Body of pancreas (tissue), 4 donors: ENCODE measurements at regions not wholly inside any gene's neighbourhood (a gene's known extent, or its start where the extent isn't known, plus 50 kb on each side); places are given as distances from the start of the nearest gene placed in this dataset.
"Not testable (repeated sequence)": the region's sequence is repeated elsewhere in the genome, so short reads cannot be mapped to it uniquely, and the experiment has no call there.

ENCODE experiments used
- ATAC-seq: fragments of 150-250 bp; one replicate; pipeline ENCODE4 v1.9.1; 2016
- DNase-seq, 4 donors: peaks; one replicate each; pipeline ENCODE4 v3.0.0-alpha.2; 2019
- H3K27ac ChIP-seq, 4 donors: fragments of 200-600 bp; sonication (generic); 1 replicate in 3 of 4; 2 replicates in 1 of 4; pipeline versions ENCODE4 v1.5.1 to v1.6.1; 2016 to 2019; ENCODE audit warnings: mild to moderate bottlenecking in 1 of 4, mixed read lengths in 1 of 4, moderate library complexity in 1 of 4
- H3K27me3 ChIP-seq, 2 donors: fragments of 200-600 bp; sonication (generic); one replicate each; pipeline ENCODE4 v1.6.0; 2016; ENCODE audit warnings: mild to moderate bottlenecking in 1 of 2
- H3K36me3 ChIP-seq, 2 donors: fragments of 200-600 bp; sonication (generic); replicated peaks in 1 of 2; 2 replicates each; pipeline ENCODE4 v1.5.1; 2016; ENCODE audit warnings: low read depth in 2 of 2; ENCODE audit not compliant: insufficient read depth in 1 of 2
- H3K4me1 ChIP-seq: fragments of 200-600 bp; sonication (generic); one replicate; pipeline ENCODE4 v1.6.0; 2016
- H3K4me3 ChIP-seq, 2 donors: fragments of 200-600 bp; sonication (generic); 1 replicate in 1 of 2; 2 replicates in 1 of 2; pipeline ENCODE4 v1.5.1; 2016 to 2019
- H3K9me3 ChIP-seq, 3 donors: fragments of 200-600 bp; sonication (generic); 1 replicate in 2 of 3; 2 replicates in 1 of 3; pipeline ENCODE4 v1.5.1; 2016
- POLR2A ChIP-seq, 3 donors: fragments of 450-650 bp; IDR thresholded peaks; one replicate each; pipeline ENCODE4 v1.6.1; 2016; ENCODE audit warnings: antibody characterized with exemption in 3 of 3, mild to moderate bottlenecking in 2 of 3
- WGBS, 2 donors: methylation state at CpG; one replicate each; pipeline ENCODE4 v1.1.5; 2017; 5-methylcytosine and 5-hydroxymethylcytosine counted together
- intact Hi-C: fragments of 100-400 bp; cut with DNase I; formaldehyde crosslinking; loops from one replicate; pipeline ENCODE4 v1.15.1; 2023
- TF ChIP-seq, protein P1 (sequence below), 7 experiments: fragments of 450-650 bp in 4 of 7; fragments of 200-600 bp in 3 of 7; sonication (generic) in 3 of 7; IDR thresholded peaks; one replicate each; pipeline ENCODE4 v1.5.1; 2016 to 2019; ENCODE audit warnings: antibody characterized with exemption in 7 of 7

- Histone ChIP-seq H3K9me3 (no peaks in the 10 kb centered on the region), H3K36me3 (no peaks in the 10 kb centered on the region), H3K27ac (no peak overlapping the region), H3K4me1 (no peaks in the 10 kb centered on the region), H3K27me3 (no peaks in the 10 kb centered on the region), H3K4me3 (no peak overlapping the region)
- TF ChIP-seq, protein P1, sequence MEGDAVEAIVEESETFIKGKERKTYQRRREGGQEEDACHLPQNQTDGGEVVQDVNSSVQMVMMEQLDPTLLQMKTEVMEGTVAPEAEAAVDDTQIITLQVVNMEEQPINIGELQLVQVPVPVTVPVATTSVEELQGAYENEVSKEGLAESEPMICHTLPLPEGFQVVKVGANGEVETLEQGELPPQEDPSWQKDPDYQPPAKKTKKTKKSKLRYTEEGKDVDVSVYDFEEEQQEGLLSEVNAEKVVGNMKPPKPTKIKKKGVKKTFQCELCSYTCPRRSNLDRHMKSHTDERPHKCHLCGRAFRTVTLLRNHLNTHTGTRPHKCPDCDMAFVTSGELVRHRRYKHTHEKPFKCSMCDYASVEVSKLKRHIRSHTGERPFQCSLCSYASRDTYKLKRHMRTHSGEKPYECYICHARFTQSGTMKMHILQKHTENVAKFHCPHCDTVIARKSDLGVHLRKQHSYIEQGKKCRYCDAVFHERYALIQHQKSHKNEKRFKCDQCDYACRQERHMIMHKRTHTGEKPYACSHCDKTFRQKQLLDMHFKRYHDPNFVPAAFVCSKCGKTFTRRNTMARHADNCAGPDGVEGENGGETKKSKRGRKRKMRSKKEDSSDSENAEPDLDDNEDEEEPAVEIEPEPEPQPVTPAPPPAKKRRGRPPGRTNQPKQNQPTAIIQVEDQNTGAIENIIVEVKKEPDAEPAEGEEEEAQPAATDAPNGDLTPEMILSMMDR (IDR thresholded peaks at IDR 0.05), result no peak
- no peak for TF ChIP-seq POLR2A (IDR thresholded peaks at IDR 0.05)
- DNase-seq (no peak), ATAC-seq (no peak)
- WGBS, 2 donors, result 100% methylated on average over 1 of the region's 1 CpG
- intact Hi-C loops, result no loop called here
These were observed 107.5 kb upstream of the TNFSF4 start for GRCh38 chr1:173314656-173315055.

DNA sequence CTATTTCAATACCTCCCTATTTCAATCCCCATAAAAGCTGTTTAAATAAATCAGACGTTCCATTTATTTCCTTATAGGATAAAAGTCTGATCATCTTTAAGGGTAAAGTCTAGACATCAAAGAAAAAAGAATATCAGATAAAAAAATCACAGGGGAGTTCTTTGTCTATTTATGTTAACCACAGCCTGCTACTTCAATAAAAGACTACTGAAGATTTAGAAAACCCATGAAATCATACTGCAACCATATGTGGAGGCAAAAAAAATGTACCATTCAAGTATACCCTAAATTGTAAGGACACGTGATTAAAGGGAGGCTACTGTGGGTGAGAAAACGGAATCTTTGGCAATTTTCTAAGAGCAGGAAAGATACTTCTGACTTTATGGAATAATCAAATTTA, 108.2 kb upstream of the TNFSF4 start:
- TF ChIP-seq POLR2A (IDR thresholded peaks at IDR 0.05), result no peak
- TF ChIP-seq, protein P1 (IDR thresholded peaks at IDR 0.05), result no peak
- H3K4me1 ChIP-seq, result no peaks in the 10 kb centered on the region
- H3K36me3 ChIP-seq, result no peaks in the 10 kb centered on the region
- DNase-seq (no peak), ATAC-seq (no peak)
- no peak overlapping the region for H3K27ac ChIP-seq
- H3K27me3 ChIP-seq, result no peaks in the 10 kb centered on the region
- no peaks in the 10 kb centered on the region for H3K9me3 ChIP-seq
- WGBS, 2 donors, result 80 to 83% methylated on average over 3 of the region's 3 CpGs
- no peak overlapping the region for H3K4me3 ChIP-seq
- intact Hi-C loops, result no loop called here

DNA sequence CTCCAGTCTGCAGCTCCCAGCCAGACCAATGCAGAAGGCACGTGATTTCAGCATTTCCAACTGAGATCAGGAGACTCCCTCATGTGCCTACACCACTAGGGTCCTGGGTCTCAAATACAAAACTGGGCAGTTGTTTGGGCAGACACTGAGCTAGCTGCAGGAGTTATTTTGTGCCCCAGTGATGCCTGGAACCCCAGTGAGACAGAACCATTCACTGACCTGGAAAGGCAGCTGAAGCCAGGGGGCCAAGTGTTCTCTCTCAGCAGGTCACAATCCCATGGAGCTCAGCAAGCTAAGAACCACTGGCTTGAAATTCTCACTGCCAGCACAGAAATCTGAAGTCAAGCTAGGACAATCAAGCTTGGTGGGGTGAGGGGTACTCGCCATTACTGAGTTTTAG, 111.7 kb upstream of the TNFSF4 start:
- no peaks in the 10 kb centered on the region for H3K4me1 ChIP-seq
- no peak overlapping the region for H3K27ac ChIP-seq
- H3K27me3 ChIP-seq, result no peaks in the 10 kb centered on the region
- ATAC-seq (no peak), DNase-seq (no peak)
- no peaks in the 10 kb centered on the region for H3K9me3 ChIP-seq
- TF ChIP-seq, protein P1 (IDR thresholded peaks at IDR 0.05), result no peak
- no peak for TF ChIP-seq POLR2A (IDR thresholded peaks at IDR 0.05)
- intact Hi-C loops, result no loop called here
- H3K4me3 ChIP-seq, result no peak overlapping the region
- H3K36me3 ChIP-seq, result no peaks in the 10 kb centered on the region
- 96 to 100% methylated on average over 2 of the region's 2 CpGs for WGBS, 2 donors

DNA sequence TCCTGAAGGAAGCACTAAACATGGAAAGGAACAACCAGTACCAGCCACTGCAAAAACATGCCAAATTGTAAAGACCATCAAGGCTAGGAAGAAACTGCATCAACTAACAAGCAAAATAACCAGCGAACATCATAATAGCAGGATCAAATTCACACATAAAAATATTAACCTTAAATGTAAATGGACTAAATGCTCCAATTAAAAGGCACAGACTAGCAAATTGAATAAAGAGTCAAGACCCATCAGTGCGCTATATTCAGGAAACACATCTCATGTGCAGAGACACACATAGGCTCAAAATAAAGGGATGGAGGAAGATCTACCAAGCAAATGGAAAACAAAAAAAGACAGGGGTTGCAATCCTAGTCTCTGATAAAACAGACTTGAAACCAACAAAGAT, 117.2 kb upstream of the TNFSF4 start:
- H3K27me3 ChIP-seq, intact Hi-C loops, ATAC-seq, DNase-seq, H3K4me1 ChIP-seq, H3K9me3 ChIP-seq, H3K27ac ChIP-seq, H3K36me3 ChIP-seq, H3K4me3 ChIP-seq: not testable (repeated sequence)
- WGBS, 2 donors, result 95 to 98% methylated on average over 2 of the region's 2 CpGs

DNA sequence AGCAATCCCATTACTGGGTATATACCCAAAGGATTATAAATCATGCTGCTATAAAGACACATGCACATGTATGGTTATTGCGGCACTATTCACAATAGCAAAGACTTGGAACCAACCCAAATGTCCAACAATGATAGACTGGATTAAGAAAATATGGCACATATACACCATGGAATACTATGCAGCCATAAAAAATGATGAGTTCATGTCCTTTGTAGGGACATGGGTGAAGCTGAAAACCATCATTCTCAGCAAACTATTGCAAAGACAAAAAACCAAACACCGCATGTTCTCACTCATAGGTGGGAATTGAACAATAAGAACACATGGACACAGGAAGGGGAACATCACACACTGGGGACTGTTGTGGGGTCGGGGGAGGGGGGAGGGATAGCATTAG, 120.9 kb upstream of the TNFSF4 start:
- DNase-seq, ATAC-seq, H3K4me3 ChIP-seq, H3K36me3 ChIP-seq, H3K27me3 ChIP-seq, H3K9me3 ChIP-seq, intact Hi-C loops, H3K4me1 ChIP-seq, H3K27ac ChIP-seq: not testable (repeated sequence)
- 82 to 83% methylated on average over 3 of the region's 3 CpGs for WGBS, 2 donors

GRCh38 chr1:173328961-173329360, 121.8 kb upstream of the TNFSF4 start:
- 79 to 94% methylated on average over 1 of the region's 1 CpG for WGBS, 2 donors
- DNase-seq, result no peak
- Histone ChIP-seq H3K36me3 (no peaks in the 10 kb centered on the region), H3K4me3 (no peak overlapping the region), H3K4me1 (no peaks in the 10 kb centered on the region), H3K27me3 (no peaks in the 10 kb centered on the region), H3K27ac (no peak overlapping the region), H3K9me3 (no peaks in the 10 kb centered on the region)
- intact Hi-C loops, result no loop called here
- ATAC-seq, result no peak
- no peak for TF ChIP-seq POLR2A (IDR thresholded peaks at IDR 0.05)
- TF ChIP-seq, protein P1 (IDR thresholded peaks at IDR 0.05), result no peak
